GM18507 (cell line): ENCODE measurements at regions not wholly inside any gene's neighbourhood (a gene's known extent, or its start where the extent isn't known, plus 50 kb on each side); places are given as distances from the start of the nearest gene placed in this dataset.

Source experiments
- DNase-seq: peaks from one replicate; pipeline ENCODE4 v3.0.0; 2011; ENCODE audit warnings: low read depth; ENCODE audit not compliant: insufficient read length; ENCODE audit errors: extremely low spot score
- FAIRE-seq: peaks from 2 replicates; lab custom pipeline; 2011; peaks lifted over from hg19 to GRCh38; lab: Jason Lieb, UNC

DNA sequence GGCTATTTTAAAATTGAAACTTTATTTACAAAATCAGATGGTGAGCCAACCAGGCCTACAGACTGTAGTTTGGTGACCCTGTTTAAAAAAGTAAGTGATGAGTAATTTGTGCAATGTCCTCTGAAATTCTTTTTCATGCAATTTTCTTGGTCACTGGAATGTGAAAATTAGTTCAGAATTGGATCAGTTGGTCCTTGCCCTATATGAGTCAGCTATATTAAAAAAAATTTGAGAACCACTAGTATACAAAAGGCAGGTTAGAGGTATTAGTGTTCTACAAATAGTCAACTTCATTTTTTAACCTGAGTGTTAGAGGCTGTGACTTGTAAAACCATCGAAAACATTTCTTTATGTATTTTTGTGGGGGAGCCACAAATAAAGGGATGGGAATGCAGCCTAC is 91.1 kb upstream of the NXPH2 start:
- FAIRE-seq (no peak), DNase-seq (no peak)

DNA sequence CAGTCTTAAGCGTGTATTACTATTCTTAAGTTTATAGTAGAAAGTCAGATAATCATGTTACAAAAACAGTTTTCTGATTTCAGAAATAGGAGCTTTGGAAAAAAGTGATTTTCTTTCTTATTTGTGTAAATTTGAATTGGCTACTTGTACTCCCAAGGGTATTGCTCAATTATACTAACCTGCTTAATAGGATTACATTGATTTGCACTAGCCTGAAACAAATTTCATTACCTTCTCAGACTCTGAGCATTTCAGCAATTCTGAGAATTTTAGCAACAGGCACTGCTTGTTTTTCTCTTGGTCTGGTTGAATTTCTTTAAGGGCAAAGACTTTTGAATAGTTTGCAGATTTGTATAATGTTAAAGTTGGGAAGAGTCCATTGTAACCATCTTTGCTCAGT is 87.2 kb upstream of the NXPH2 start:
- DNase-seq (no peak), FAIRE-seq (no peak)

DNA sequence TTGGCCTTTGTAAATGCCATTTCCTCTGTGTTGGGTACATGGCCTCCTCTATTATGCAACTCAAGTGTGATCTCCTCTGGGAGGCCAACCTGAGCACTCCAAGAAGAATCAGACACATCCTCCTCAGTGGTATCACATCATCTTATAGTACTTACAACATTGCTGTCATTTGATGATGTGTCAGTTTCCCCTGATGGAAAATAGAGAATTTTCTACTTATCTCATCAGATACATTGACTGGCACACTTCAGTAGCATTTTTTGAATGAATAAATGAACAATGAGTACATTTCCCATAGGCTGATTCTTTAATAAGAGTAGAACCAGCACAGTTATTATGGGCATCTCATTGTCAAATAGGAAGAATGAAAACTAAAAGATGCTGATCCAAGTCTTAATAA is 86.6 kb upstream of the NXPH2 start:
- FAIRE-seq (no peak), DNase-seq (no peak)

DNA sequence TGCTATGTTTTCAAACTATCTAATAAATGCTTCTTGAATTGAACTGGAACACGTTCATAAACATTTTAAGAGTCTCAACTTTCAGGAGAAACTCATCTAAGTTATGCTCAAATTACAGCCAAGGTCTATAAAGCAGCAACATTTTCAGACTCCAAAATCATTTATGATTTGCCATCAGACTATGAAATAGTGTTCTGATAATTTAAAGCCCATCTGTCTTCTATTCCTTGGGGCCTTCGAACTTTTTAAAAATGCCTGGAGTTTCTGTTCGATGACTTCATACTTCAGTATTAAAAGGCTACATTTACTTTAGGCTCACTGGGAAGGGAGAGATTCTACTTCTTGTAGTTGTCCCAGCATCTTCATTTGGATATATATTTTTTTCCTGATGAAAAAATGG is 73.6 kb upstream of the NXPH2 start:
- no peak for FAIRE-seq
- DNase-seq: no peak

DNA sequence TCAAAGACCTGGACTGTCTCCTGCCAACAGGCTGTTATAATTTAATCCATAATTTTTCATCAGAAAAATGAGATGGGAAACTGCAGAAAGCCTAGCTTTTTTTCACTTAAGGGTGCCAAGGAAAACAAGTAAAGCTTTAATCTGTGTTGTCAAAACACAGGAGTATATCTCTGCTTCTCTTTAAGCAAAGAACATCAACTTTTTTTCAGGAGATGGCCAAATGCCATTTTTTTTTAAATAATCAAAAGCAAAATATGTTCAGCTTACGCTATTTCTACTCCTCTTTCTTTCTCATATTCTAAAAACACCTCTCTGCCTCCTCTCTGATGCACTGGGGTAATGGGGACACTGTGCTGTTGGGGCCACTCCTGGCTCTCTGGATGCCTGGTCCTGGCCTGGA is 73.1 kb upstream of the NXPH2 start:
- FAIRE-seq (no peak), DNase-seq (no peak)

DNA sequence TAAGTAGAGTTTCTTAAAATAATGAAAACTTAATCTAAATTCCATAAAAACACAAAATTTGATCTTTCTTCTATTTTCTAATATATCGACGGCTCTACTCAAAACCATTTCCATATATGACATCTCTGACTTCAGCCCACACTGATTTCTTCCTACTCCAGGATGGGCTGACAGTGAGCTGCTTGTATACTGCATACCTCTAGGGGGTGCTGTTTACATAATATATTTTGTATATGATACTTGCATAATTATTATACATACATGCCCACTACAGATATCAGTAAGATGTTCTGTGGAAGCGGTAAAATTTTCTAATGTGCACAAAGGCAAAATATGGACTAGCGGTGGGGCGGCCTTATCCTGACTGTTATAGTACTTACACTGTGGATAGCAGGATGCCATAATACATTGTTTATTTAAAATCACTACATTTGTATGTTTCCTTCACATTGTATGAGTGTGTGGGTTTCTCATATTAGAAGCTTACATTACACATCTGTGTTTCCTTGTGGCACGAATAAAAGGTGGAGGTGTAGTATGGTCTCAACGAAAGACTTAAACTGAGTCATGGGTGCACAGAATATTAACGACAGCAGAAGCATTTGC is 66.1 kb upstream of the NXPH2 start:
- FAIRE-seq (no peak), DNase-seq (peak; percentile 8)

DNA sequence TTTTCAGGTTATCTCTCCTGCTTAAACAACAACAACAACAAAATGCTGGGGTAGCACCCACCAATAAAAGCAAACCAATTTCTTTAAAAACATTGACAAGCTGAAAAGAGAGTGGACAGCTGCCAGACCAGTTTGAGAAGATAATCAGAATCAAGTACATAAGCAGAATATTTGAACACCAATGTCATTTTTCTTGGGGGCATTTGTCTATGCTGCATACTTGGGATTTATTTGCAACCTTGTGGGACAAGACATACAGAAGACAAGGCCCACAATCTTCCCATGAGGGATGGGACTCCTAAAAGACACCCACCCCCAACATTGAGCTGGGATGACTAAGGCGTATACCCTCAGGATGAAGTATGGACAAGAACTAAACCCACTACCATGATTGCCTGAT is 62.2 kb upstream of the NXPH2 start:
- DNase-seq: no peak
- FAIRE-seq: no peak

DNA sequence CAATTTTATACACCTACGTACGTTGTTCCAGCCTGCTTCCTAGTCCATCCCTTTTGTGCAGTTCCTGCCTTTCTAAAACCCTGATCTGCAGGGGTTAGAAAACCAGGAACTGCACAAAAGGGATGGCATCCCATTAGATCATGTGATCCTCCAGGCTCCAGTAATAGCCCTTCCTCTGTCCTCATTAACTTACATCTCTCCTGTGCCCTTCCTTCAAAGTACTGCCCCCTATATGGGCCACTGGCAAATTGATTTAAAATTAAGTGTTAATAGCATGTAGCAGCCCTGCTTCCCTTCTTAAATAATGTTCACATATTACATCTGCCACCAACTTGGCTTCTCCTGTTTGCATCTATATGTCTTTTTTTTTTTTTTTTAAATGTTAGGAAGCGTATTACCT is 61.3 kb upstream of the NXPH2 start:
- FAIRE-seq (no peak), DNase-seq (no peak)

DNA sequence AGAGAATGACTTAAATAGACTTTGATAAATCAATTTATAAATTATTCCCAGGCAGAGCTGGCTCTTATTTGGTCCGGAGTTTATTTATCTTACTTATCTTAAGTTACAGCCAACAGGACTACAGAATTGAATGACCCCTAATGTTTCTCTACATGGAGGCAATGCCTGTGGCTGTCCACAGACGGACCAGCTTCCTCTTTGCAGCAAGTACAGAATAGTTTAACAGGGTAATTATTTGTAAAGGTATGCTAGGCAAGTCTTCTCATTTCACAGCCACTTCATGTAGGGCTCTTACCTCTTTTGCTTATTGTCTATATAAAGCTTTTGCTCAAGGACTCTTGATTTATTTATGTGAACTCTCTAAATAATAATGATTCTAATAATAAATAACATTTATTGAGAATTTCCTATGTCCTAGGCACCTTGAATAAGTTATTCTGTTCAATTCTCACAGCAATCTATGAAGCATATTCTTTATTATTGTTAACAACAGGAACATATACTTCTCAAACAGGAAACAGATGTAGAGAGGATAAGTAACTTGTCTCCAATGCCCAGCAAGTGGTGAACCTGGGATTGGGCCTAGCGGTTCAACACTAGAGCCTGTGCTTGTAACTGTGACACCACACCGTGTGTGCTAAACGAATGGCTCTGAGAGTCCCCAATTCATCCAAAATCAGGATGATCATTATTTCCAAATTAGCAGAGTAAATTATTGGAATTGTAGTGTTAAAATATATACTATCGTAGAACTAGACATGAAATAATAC is 58.8 kb upstream of the NXPH2 start:
- FAIRE-seq (no peak), DNase-seq (no peak)

DNA sequence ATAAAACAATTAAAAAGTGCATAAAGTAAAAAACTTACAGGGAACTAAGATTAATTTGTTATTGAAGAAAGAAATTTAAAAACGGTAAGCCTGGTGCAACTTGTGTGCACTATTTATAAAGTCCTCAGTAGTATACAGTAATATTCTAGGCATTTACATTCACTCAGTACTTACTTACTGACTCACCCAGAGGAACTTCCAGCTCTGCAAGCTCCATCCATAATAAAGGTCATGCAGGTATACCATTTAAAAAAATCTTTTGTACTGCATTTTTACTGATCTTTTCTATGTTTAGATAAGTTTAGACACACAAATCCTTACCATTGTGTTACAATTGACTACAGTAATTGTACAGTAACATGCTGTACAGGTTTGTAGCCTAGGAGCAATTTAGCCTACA is 51.5 kb upstream of the NXPH2 start:
- FAIRE-seq (no peak), DNase-seq (no peak)

DNA sequence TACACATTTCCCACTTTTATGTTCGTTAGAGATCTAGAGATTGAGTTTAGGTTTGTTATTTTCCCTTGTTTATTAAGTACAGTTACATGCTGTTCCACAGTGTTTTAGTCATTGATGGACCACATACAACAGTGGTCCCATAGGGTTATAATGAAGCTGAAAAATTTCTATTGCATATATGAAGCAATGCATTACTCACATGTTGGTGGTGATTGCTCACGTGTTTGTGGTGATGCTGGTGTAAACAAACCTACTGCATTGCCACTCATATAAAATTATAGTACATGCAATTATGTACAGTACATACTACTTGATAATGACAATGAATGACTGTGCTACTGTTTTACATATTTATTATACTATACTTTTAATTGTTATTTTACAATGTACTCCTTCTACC is 51.0 kb upstream of the NXPH2 start:
- no peak for FAIRE-seq
- no peak for DNase-seq

DNA sequence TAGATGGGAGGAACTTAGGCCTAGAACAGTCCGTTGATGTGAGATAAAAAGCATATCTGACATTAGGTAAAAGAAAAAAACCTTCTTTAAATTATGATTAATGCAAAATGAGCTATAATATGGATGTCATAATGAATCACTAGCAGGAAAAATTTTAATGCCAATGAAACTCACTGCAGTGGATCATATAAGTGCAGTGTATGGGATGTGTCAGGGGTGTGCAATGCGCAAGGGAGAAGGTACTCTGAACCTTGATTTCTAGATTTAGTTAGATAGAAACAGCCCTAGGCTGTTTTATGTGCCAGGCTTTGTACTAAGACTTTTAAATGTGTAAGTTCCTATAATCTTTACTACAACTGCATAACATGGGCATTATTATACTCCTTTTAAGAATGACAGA is 50.4 kb upstream of the NXPH2 start:
- FAIRE-seq: no peak

More for the DNA sequence above, 50.4 kb upstream of the NXPH2 start:
- DNase-seq: no peak
